Activated CD4-positive, CD25-positive, alpha-beta regulatory T cell treated with anti-CD3 and anti-CD28 coated beads, Interleukin-2, amount 50 U/mL, for 16 hours (primary cell): ENCODE measurements at regions not wholly inside any gene's neighbourhood (a gene's known extent, or its start where the extent isn't known, plus 50 kb on each side); places are given as distances from the start of the nearest gene placed in this dataset.

Source experiments
- DNase-seq: peaks from one replicate; pipeline ENCODE4 v3.0.0-alpha.2; 2020; ENCODE audit warnings: low read depth, low spot score

DNA sequence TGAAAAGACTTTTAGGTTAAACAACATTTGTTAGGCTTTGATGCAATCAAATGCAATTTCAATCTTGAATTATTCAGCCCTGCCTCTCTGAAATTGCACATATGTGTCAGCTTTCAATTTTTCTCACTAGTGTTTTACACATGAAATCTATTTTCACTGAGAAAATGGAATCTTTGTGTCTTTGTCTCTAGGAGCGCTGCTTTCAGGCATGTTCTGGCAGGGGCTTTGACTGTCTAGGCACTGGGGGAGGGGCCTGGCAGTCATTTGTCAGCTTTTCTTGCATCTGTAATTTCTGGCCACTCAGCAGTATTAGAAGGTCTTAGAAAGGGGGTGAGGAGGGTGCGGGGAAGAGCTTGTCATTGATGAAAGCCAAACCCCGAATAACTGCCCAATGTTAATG is 264.4 kb downstream of the PTPRC start:
- DNase-seq = no peak

DNA sequence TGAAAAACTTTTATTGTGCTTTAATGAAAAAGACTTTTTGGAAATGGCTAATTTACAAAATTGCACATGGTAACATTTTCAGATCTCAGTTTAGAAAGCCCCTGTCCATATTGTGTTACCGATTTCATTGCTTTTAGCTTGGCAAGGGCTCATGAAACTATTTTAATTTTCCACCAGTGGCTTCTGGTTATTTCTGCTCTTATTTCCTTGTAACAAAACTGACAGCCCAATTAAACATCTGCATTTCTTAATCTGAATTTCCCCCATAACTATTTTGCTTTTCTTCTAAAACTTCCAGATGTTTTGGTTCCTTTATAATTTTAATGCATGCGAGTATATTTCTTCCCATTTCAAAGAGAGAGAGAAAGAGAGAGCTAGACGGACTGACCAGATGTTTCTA is 264.8 kb downstream of the PTPRC start:
- no peak for DNase-seq

DNA sequence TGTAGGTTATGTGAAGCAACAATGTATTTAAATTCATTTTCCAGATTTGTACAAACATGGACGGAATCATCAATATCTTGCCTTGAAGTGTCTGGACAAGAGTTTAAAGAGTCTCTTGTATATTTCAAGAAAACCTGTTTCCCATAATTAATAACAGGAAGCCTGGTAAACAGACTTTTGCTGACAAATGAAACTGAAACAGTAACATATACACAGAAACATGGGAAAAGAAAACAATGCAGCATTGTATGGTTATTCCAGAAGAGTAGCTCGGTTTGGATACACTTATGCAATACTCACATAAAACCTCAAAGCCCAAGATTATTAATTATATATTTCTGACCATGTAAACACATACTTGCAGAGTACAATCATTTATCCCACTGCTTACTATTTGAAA is 265.5 kb downstream of the PTPRC start:
- no peak for DNase-seq

DNA sequence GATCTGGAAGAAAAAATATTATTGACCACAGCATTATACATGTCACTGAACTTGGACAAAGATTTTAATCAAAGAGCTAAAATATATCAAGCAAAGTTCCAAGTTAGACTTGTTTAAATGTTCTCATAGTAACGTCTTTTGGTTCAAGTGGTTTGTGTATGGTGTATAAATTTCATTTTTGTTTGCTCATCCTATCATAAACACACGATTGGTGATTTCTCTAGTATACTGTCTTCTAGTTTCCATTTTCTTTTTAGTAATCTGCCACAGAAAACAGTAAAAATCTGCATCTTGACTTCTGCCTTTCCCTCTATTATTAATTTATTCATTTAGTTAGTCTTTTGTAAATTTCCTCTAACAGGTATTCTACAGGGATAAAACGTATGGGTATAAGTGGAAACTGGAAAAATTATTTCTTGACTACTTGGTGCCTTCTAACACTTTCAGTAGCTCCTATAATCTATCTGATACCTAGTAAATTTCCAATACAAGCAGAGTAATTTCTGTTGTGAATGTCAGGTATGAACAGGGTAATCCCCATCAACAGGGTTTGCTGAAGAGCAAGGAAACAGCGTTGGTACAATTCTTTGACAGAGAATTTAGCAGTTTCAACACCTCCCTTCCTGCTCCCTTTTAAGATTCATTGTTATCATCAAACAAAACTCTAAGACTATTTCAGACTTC is 268.0 kb downstream of the PTPRC start:
- DNase-seq = no peak

DNA sequence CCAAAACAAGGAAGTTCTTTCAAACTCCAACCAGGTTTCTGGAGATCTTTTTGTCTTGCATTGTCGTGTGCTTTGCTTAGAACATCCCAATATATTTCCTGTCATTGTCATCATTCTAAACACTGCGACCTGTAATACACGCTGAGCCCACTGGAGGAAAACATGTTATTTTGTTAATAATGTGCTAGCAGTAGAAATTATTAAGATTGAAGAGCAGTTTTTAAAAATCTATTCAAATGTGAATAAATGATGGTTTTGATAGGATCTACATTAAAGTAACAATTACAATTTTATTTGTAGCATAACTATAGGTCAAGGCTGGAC is 268.5 kb downstream of the PTPRC start:
- no peak for DNase-seq

DNA sequence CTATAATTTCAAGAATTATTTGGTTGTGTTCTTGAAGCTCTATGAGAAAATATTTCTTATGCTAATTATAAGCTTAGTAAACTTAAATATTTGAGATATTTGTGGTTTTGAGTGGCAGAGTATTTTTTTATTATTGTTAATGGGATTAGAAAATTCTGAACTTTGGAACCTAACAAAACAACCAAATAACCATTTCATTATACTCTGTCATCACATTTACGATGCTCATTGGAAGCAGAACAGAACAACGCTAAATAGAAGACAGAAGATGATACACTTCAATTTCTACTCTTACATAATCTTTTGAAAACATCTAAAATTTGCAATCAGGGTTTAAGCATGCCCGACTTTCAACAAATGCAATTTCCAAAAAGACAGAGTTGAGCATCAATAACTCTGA is 270.2 kb downstream of the PTPRC start:
- no peak for DNase-seq

DNA sequence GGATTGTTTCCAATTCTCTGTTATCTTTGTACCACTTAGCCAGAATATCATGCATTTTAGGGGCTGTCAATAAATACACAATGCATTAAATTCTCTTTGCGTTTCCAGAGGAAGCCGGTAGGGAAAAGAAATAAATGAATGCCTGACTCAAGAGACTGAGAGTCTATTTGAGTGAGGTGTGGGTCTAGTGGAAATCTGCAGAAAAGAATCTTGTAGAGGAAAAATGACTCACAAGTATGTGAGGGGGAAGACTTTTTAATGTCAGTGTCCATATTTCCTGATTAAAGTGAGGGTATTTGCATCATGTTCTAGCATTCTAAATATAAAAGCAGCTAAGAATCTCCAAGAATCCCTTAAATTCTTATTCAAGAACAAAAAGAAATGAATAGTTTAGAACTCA is 271.1 kb downstream of the PTPRC start:
- no peak for DNase-seq

DNA sequence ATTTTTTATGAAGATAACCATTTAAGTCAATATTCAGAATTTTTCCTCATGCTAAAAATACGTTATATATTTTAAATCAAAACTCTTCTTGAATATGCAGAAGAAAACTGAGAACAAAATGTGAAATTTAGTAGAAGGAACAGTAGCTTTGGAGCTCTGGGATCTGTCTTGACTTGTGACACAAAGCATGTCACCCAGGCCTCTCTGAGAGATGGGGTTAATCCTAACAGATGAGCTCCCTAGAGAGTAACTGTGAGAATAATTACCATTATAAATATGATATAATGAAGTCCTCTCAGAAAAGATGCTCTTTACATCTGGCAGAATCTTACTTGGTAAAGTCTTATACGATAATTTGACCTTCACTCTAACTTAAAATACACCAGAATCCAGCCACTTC is 272.0 kb downstream of the PTPRC start:
- no peak for DNase-seq

DNA sequence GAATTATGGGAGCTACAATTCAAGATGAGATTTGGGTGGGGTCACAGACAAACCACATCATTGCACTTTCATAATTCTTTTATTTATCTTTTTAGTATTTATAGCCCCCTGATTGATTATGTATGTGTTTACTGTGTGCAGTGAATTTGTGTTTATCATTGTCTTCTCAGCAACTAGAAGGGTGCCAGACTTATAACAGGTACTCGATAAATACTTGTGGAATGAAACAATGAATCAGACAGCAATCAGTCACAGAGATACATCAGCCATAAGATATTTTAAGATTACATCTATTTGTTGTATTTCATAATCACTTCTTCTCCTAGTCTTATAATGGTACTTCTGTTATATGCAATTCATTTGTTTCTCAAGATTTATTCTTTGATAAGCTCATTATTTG is 273.2 kb downstream of the PTPRC start:
- DNase-seq = no peak

DNA sequence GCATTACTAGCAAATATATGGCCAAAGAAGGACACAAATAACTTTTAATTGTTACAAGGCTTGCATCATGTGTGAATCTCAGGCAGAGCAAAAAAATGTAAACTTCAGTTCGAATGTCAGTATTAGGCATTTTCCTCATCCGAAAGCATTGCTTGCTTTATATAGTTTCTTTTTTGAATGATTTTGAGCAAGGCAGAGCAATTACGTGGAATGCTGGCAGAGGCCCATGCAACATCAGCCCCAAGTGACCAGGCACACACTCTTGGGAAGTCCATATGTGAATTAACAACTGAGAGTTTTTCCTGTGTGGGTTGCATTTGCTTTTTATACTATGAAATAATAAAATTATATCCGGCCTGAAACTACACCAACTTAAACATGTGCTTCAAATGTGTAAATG is 274.8 kb downstream of the PTPRC start:
- no peak for DNase-seq

DNA sequence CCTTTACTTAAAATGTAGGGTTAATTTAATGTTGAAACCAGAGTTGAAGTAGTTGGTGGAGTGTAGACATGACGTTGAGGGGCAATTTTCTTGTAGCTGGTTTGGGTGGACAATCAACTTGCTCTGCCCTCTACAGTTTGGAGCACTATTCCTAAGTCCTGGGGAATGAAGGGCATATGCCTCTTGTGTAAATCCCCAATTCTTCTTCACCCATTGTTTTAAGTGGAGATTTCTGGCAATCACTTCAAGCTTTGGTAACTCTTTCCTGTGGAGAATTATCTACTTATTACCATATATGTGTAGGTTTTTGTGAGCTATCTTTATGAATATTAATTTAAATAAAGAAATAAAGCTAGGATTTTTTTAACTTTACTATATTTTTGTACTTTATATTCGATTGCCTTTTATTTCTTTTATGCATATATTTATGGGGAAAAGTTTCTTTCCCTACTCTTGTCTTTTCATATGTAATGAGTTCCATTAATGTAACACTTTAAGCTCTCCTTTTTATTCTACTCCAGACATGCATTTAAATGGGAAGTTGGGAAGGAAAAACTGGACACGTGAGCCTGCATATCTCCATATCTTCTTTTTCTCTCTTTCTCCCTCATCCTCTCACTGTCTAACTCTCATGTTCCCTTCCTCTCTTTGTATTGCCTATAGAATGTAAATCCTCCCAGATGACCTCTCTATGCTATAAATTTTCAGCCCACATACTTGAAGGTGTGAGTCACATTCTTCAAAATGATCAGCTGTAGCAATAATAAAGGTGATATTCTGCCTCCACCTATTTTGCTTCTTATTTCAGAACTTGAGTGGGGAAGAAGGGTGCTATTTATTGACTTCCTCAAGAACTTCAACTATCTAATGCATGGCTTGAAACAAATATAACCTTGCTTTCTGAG is 276.7 kb downstream of the PTPRC start:
- no peak for DNase-seq

DNA sequence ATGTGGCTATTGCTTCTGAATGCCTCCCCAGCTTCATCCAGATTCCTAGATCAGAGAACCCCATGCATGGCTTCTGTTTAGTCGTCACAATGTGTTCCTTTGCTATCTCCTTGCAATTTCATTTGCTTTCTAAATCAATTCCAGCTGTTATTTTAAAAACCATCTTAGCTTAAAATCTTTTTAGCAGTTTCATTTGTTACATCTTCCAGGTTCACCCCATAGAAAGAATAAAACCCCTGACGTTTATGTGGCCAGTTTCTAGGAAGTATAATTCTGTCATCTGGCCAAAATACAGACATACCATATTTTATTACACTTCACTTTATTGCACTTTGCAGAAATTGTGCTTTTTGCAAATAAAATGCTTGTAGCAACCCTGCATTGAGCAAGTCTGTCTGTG is 278.4 kb downstream of the PTPRC start:
- no peak for DNase-seq

DNA sequence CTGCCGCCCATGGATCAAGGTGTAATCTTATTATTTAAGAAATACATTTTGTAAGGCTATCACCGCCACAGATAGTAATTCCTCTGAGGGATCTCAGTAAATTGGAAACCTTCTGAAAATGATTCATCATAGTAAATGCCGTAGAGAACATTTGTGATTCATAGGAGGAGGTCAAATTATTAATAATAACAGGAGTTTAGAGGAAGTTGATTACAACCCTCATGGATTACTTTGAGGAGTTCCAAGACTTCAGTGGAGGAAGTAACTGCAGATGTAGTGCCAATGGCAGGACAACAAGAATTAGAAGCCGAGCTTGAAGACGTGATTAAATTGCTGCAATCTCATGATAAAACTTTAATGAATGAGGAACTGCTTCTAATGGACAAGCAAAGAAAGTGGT is 280.1 kb downstream of the PTPRC start:
- DNase-seq = no peak

DNA sequence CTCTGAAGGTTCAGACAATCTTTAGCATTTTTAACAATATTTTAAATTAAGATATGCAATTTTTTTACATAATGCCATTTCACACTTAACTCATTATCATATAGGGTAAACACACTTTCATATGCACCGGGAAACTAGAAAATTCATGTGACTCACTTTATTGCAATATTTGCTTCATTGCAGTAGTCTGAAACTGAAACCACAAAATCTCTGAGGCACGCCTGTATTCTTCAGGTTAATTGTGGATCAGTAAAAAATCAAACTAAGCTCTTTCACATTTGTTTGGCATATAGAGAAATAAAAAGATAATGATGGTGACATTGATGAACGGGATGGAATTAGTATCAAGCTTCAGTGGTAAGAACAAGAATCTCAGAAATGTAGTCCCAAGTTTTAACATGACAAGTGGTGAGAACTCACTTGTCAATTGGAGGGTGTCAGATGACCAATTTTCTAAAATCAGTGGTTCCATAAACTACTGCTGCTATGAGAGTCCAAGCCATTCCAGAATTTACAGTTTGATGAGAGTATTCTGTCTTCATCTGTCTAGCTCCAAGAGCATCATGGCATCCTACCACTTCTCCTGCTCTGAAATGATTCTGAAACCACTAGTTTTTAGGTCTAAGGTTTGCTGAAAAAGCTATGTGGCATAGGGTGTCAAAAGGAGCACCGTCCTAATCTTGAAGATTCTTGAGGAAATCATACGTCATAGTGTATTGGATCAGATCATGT is 281.0 kb downstream of the PTPRC start:
- DNase-seq = no peak

DNA sequence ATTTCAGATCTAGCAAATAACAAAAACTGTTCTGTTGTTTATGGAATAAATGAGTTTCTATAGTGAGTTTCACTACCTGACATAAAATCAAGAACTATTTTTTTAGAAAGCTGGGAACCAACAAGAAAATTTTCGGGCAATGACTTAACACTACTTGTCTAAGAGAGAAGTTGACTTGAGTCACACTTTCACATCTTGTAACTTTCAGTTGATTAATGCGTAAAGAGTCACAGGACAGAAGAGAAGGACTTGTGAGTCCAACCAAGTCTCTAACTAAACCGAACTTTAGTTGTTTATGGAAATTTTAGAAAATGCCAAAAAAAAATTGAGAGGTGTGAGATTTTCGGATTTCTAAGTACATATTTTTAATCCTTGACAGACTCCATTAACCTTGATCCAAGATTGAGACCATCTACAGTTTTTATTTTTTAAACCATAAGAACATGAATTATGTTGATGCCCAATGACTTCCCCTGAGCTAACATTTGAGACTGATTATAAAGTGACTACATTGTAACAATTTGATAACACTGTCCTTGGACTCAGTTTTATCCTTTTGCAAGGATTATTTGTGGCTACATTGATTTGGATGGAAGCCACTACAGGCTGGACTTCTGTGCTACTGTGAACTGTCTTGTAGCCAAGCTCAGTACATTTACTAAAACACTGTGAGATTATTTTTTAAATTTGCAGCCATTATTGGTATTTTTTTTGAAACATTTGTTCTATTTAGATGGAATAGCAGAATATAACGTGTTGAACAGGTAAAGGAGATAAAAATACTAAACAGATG is 284.0 kb downstream of the PTPRC start:
- no peak for DNase-seq

DNA sequence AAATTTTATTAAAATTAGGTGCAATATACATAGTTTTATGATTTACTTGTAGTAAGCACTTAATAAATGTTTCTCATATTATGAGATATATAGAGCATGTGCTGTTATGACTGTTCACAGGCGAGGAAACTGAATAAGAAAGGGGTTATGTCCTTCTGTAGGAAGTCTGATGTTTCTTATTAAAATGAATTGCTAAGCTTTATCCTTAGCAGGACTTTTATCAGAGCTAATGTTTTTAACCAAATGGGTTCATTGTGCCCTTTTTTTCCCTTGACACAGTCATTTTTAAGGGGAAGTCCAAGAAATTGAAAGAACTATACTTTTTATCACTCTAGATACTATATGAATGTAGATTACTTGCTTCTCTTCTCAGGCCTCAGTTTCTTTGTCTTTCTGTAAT is 285.2 kb downstream of the PTPRC start:
- no peak for DNase-seq

DNA sequence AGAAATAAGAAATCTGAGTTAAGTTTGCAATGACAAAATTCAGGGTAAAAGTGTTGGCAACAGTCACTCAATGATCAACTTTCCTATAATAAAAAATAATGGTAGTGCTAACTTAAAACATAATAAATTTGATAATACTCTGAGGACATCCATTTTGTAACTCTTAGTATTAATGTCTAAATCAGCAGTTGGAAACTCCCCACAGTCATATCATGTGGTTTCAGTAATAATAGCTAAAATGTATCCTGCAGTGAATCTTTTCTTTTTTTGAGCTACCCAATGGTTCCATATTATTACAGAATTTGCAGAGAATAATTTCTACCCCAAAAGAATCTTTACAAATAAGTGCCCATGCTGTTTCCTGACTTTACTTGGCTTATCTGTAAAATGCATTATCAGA is 286.7 kb downstream of the PTPRC start:
- DNase-seq = no peak

DNA sequence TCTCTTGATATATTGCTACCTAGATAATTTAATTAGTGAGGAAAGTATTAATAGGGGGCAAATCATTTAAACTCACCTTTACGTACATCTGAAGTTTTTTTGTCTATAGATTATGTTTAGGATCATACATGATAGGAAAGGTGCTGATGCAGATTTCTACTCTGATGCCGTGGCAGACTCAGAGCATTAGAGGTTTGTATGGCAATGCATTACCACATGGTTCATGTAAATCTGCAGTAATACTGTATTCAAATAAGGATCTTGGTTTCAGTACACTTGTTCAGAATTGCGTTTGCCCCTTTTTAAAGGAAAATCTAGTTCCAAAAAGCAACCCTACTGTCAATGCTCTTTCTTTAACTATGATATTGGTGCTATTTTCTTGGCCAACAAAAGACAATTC is 288.3 kb downstream of the PTPRC start:
- DNase-seq = no peak

DNA sequence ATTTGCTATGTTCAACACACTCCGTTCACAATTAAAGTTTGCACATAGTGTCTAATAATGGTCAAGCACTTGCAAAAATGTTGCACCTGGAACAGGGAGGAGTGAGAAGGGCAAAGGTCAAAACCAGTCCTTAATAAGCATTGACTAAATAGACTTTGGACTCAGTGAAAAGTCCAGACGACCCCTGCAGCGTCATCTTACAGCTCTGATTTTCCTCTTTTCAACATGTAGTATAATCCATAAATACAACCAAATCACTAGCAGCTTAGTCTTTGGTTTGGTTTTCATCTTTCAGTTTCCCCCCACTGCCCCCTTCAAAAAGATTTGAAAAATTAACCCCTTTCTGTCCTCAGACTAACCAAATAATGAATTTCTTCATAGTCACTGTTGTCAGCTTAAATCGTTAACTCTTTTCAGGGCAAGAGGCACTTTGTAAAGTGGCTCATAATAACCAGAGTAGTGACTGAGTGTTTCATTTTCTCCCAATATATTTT is 290.3 kb downstream of the PTPRC start:
- no peak for DNase-seq

DNA sequence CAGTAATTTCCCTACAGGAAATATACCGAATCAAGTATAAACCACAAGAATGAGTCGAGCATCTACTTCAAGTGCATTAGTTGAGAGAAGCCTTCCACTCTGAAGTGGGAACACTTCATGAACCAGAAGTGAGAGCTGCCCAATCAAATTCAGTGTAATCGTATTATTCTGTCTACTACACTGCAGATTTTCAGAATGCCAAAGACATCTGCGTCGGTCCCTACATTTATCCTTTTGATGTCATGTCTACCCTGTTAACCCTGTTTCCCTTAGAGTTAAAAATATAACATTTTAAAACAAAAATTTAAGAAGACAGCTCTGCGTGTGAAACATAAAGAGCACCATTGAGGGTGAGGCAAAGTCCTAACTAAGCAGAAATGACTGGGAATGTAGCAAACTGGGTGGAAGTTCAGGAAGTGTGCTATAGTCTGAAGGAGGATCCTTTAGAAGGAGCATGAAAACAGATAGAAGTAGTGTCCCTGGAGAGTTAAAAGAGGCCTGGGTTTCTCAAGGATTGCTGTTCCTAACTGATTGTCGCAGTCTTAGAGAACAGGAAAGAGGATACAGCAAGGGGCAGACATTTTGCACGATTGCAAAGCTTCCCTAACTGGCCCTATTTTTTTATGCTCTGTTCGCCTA is 291.2 kb downstream of the PTPRC start:
- no peak for DNase-seq

DNA sequence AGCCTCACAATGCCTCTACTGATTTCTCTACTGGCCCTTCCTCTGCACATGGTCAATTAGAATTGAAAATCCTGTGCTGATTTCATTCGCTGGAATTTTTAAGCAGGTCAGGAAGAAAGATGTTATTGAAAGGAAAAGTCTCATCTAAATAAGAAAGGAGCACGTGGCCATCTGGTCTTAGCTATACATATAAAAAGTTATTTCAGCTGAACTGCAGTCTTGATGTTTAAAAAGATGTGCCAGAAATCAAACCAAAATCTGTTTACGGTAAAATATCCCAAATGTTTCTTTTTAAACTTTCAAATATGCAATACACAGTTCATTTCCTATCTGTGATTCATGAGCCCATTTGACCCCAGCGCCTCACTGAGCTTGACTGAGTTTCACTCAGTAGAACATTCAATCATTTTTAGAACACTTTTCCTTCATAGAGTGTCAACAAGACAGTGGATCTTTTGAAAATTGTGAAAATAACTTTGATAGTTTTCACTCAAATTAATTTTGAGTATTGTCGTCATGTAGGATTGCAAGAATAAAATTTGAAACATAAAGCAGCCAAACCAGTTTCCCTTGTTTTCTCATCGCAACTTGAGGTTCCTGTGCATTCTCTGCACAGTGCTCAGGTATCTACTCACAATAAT is 293.6 kb downstream of the PTPRC start:
- DNase-seq = no peak
